H1 (cell line): ENCODE measurements at regions not wholly inside any gene's neighbourhood (a gene's known extent, or its start where the extent isn't known, plus 50 kb on each side); places are given as distances from the start of the nearest gene placed in this dataset.
A peak's percentile ranks its signal among the peaks of the same experiment; 100 is the strongest.

ENCODE experiments used
- CTCF ChIA-PET: fragments of 300-600 bp; sonication (Branson Sonifier 250); formaldehyde crosslinking; loops from one replicate; lab custom pipeline; 2021; ENCODE audit not compliant: partially characterized antibody; lab: Charles Lee
- POLR2A ChIA-PET: fragments of 300-600 bp; sonication (Branson Sonifier 250); formaldehyde crosslinking; loops from one replicate; lab custom pipeline; 2021; ENCODE audit warnings: inconsistent platforms; ENCODE audit not compliant: partially characterized antibody; lab: Charles Lee
- DNase-seq, 2 experiments: peaks; one replicate each; pipeline versions ENCODE4 v3.0.0 to v3.0.0-alpha.2; 2010 to 2022; ENCODE audit warnings: low spot score in 2 of 2, low read depth in 1 of 2, mixed read lengths in 1 of 2
- FAIRE-seq: peaks from 2 replicates; lab custom pipeline; 2011; peaks lifted over from hg19 to GRCh38; lab: Jason Lieb, UNC
- H2AFZ ChIP-seq: 2 replicates; pipeline ENCODE4 v1.8.1; 2012; ENCODE audit warnings: low read length, inconsistent platforms
- H2AK5ac ChIP-seq: 2 replicates; pipeline ENCODE4 v1.6.1; 2013; ENCODE audit warnings: low read depth, low read length
- H2BK120ac ChIP-seq: replicated peaks from 2 replicates; pipeline ENCODE3; 2013; ENCODE audit warnings: low read depth, low read length, inconsistent platforms
- H2BK12ac ChIP-seq: 2 replicates; pipeline ENCODE4 v1.6.1; 2013; ENCODE audit warnings: low read depth, low read length
- H2BK15ac ChIP-seq: 2 replicates; pipeline ENCODE4 v1.6.1; 2013; ENCODE audit warnings: low read length
- H2BK20ac ChIP-seq: 2 replicates; pipeline ENCODE4 v1.6.1; 2013; ENCODE audit warnings: low read length
- H2BK5ac ChIP-seq: 2 replicates; pipeline ENCODE4 v1.6.1; 2013; ENCODE audit warnings: low read depth, low read length
- H3K14ac ChIP-seq: 2 replicates; pipeline ENCODE4 v1.6.1; 2013; ENCODE audit warnings: inconsistent platforms; ENCODE audit not compliant: insufficient read length
- H3K18ac ChIP-seq: 2 replicates; pipeline ENCODE4 v1.6.1; 2013; ENCODE audit warnings: low read length; ENCODE audit errors: extremely low read depth
- H3K23ac ChIP-seq: 2 replicates; pipeline ENCODE4 v1.6.1; 2013; ENCODE audit warnings: inconsistent platforms; ENCODE audit not compliant: insufficient read length
- H3K23me2 ChIP-seq: 2 replicates; pipeline ENCODE4 v1.6.1; 2013; ENCODE audit warnings: low read depth, low read length
- H3K27ac ChIP-seq: 2 replicates; pipeline ENCODE4 v1.6.1; 2011; ENCODE audit warnings: low read depth, low read length, inconsistent platforms
- H3K27me3 ChIP-seq, 4 experiments: replicated peaks in 1 of 4; 1 replicate in 1 of 4; 2 replicates in 3 of 4; pipeline versions ENCODE4 v1.6.1 to v1.8.1; 2011 to 2013; ENCODE audit warnings: low read length in 3 of 4, mild to moderate bottlenecking in 3 of 4, inconsistent platforms in 2 of 4, mixed read lengths in 2 of 4, moderate library complexity in 1 of 4; ENCODE audit not compliant: control insufficient read depth in 3 of 4, insufficient read depth in 3 of 4; ENCODE audit errors: extremely low read depth in 1 of 4
- H3K36me3 ChIP-seq, 4 experiments: 2 replicates each; pipeline versions ENCODE4 v1.6.1 to v1.8.1; 2011 to 2013; ENCODE audit warnings: mild to moderate bottlenecking in 4 of 4, low read length in 3 of 4, moderate library complexity in 2 of 4, control low read depth in 1 of 4, inconsistent platforms in 1 of 4; ENCODE audit not compliant: insufficient read depth in 4 of 4, control insufficient read depth in 2 of 4
- H3K4ac ChIP-seq: replicated peaks from 2 replicates; pipeline ENCODE3; 2013; ENCODE audit warnings: low read length, low read depth, mixed read lengths, inconsistent platforms; ENCODE audit not compliant: insufficient read length
- H3K4me1 ChIP-seq, 4 experiments: replicated peaks in 1 of 4; 1 replicate in 1 of 4; 2 replicates in 3 of 4; pipeline versions ENCODE4 v1.6.1 to v1.8.1; 2011 to 2013; ENCODE audit warnings: low read length in 3 of 4, inconsistent platforms in 2 of 4, mixed read lengths in 1 of 4; ENCODE audit not compliant: insufficient read depth in 4 of 4, control insufficient read depth in 3 of 4
- H3K4me2 ChIP-seq, 2 experiments: 2 replicates each; pipeline versions ENCODE4 v1.6.1 to v1.8.1; 2011 to 2013; ENCODE audit warnings: low read depth in 2 of 2, low read length in 2 of 2, control low read depth in 1 of 2, inconsistent platforms in 1 of 2, mild to moderate bottlenecking in 1 of 2; ENCODE audit not compliant: insufficient read depth in 1 of 2
- H3K4me3 ChIP-seq, 4 experiments: fragments of 200-600, 300-600 bp in 1 of 4; sonication (generic), shearing (Covaris generic), sonication (Bioruptor Twin) in 1 of 4; 2 replicates each; pipeline versions ENCODE4 v1.5.1 to v1.8.1; 2011 to 2016; ENCODE audit warnings: low read length in 4 of 4, low read depth in 3 of 4, control low read depth in 2 of 4, inconsistent platforms in 2 of 4, mild to moderate bottlenecking in 2 of 4, mixed read lengths in 1 of 4, moderate library complexity in 1 of 4; ENCODE audit not compliant: insufficient read depth in 2 of 4; ENCODE audit errors: extremely low read depth in 1 of 4
- H3K56ac ChIP-seq: replicated peaks from 2 replicates; pipeline ENCODE3; 2013; ENCODE audit warnings: low read depth, mild to moderate bottlenecking, mixed read lengths, low read length, inconsistent platforms; ENCODE audit not compliant: insufficient read length
- H3K79me1 ChIP-seq: 2 replicates; pipeline ENCODE4 v1.6.1; 2013; ENCODE audit warnings: low read depth, low read length, control low read depth
- H3K79me2 ChIP-seq, 2 experiments: 2 replicates each; pipeline versions ENCODE4 v1.6.1 to v1.8.1; 2012 to 2013; ENCODE audit warnings: low read length in 2 of 2, mild to moderate bottlenecking in 2 of 2, inconsistent platforms in 1 of 2; ENCODE audit not compliant: insufficient read depth in 2 of 2, control insufficient read depth in 1 of 2
- H3K9ac ChIP-seq, 4 experiments: replicated peaks in 1 of 4; 1 replicate in 1 of 4; 2 replicates in 3 of 4; pipeline versions ENCODE4 v1.6.1 to v1.8.1; 2011 to 2013; ENCODE audit warnings: low read depth in 3 of 4, low read length in 3 of 4, control low read depth in 2 of 4, mild to moderate bottlenecking in 2 of 4, moderate library complexity in 2 of 4, inconsistent platforms in 1 of 4; ENCODE audit errors: extremely low read depth in 1 of 4
- H3K9me3 ChIP-seq, 2 experiments: 2 replicates each; pipeline versions ENCODE4 v1.6.1 to v1.8.1; 2012 to 2013; ENCODE audit warnings: mild to moderate bottlenecking in 2 of 2, moderate library complexity in 2 of 2, control low read depth in 1 of 2, inconsistent platforms in 1 of 2, low read depth in 1 of 2, low read length in 1 of 2, mixed read lengths in 1 of 2; ENCODE audit not compliant: insufficient read depth in 2 of 2
- H4K20me1 ChIP-seq, 2 experiments: replicated peaks in 1 of 2; 2 replicates each; pipeline versions ENCODE3 to v1.8.1; 2011 to 2013; ENCODE audit warnings: inconsistent platforms in 2 of 2, low read length in 2 of 2, mild to moderate bottlenecking in 1 of 2; ENCODE audit not compliant: insufficient read depth in 2 of 2, control insufficient read depth in 1 of 2
- H4K5ac ChIP-seq: 2 replicates; pipeline ENCODE4 v1.6.1; 2013; ENCODE audit warnings: low read length, low read depth, mixed read lengths, inconsistent platforms; ENCODE audit not compliant: insufficient read length
- H4K8ac ChIP-seq: 2 replicates; pipeline ENCODE4 v1.8.0; 2013; ENCODE audit warnings: mild to moderate bottlenecking, moderate library complexity, low read length, inconsistent platforms; ENCODE audit not compliant: insufficient read depth; ENCODE audit errors: extremely low read depth
- H4K91ac ChIP-seq: replicated peaks from 2 replicates; pipeline ENCODE3; 2013; ENCODE audit warnings: low read length, mixed read lengths, inconsistent platforms; ENCODE audit not compliant: insufficient read length
- CTBP2 ChIP-seq: IDR thresholded peaks from 2 replicates; pipeline ENCODE4 v1.7.0; 2011; ENCODE audit warnings: borderline replicate concordance, mild to moderate bottlenecking, moderate library complexity, mixed read lengths, low read length; ENCODE audit not compliant: insufficient read depth, insufficient read length
- PHF8 ChIP-seq: fragments of 200-600 bp; sonication (generic); conservative IDR thresholded peaks from 2 replicates; pipeline ENCODE4 v1.7.1; 2012; ENCODE audit warnings: low read depth, mild to moderate bottlenecking, inconsistent platforms, low read length, moderate library complexity
- RXRA ChIP-seq: IDR thresholded peaks from 2 replicates; pipeline ENCODE4 v1.6.1; 2011; ENCODE audit warnings: low read depth, mild to moderate bottlenecking, low read length, moderate library complexity; ENCODE audit not compliant: insufficient read depth
- SIRT6 ChIP-seq: IDR thresholded peaks from one replicate; pipeline ENCODE4 v1.7.1; 2012; ENCODE audit warnings: low read length, inconsistent platforms
- WGBS, 2 experiments: shearing (Covaris generic) in 1 of 2; methylation state at CpG; one replicate each; pipeline versions ENCODE4 v1.1.6 to v1.1.7; 2013 to 2015; ENCODE audit warnings: low lambda C conversion rate in 2 of 2, mixed read lengths in 2 of 2, inconsistent platforms in 1 of 2, low coverage in 1 of 2, missing lambda C conversion rate in 1 of 2; ENCODE audit not compliant: insufficient replicate concordance in 2 of 2, insufficient coverage in 1 of 2, insufficient read length in 1 of 2; ENCODE audit errors: extremely low coverage in 1 of 2, missing lambda C conversion rate in 1 of 2; 5-methylcytosine and 5-hydroxymethylcytosine counted together

DNA sequence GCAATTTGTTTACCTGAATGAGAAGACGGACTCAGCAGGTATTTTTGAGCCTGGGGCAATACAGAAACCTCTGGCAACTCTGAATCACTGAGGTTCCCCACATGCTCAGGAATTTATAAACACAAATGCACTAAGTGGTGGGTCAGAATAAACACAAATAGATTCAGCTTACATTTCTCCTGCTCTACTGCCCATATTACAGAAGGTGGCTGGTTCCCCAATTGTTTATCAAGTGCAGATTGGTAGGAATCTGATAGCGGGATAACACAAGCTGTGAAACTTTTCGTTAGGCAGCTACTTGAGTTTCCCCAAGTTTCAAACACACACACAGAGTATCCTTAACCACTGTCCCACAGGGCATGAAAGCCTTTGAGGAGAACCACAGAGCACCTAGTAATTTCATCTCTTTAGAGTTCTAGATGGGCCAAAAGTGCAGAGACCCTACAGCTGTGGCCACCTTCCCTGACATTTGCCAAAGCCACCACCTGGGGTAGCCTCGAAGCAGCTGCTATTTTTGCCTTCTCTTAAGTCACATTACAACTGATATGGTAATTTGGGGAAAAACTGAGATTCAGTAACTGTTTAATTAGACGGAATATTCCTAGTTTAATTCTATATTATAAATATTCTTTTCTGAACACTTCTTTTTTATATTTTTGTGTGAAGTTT is 204.2 kb upstream of the PTCHD4 start:
- 88% methylated on average over 5 of the region's 5 CpGs; no CpG with 5 or more reads in 1 of the 2 experiments for WGBS, 2 experiments
- DNase-seq, result no peak
- H3K9ac ChIP-seq, result no peak overlapping the region
- no peak overlapping the region for H3K4me2 ChIP-seq
- no peak overlapping the region for H3K4me3 ChIP-seq
- H2BK120ac ChIP-seq, result no peak overlapping the region
- no peak overlapping the region for H3K18ac ChIP-seq
- no peak overlapping the region for H2BK20ac ChIP-seq
- H3K79me2 ChIP-seq, result no peaks in the 10 kb centered on the region
- ChIA-PET POLR2A (interaction anchor here (1.0 kb wide), 1 partner anchor 14 kb away, joined by 3 read pairs; no protein-coding TSS in a partner anchor), CTCF (interaction anchor here (1.2 kb wide), 1 partner anchor 78 kb away, joined by 3 read pairs; no protein-coding TSS in a partner anchor)
- H3K14ac ChIP-seq, result no peak overlapping the region
- H3K23me2 ChIP-seq, result peaks cover 2% of the 10 kb centered on the region; the same call in 1 of the 2 replicates
- H3K27ac ChIP-seq, result no peak overlapping the region
- 0 out of 2 replicates have a peak overlapping the region, but pooled peaks have one; percentile 31 for H2AFZ ChIP-seq
- no peaks in the 10 kb centered on the region; a peak in 1 of 7 replicates for H3K4me1 ChIP-seq
- H3K36me3 ChIP-seq, result no peaks in the 10 kb centered on the region
- H2BK5ac ChIP-seq, result no peak overlapping the region
- no peaks in the 10 kb centered on the region for H3K79me1 ChIP-seq
- no peak overlapping the region for H4K5ac ChIP-seq
- no peak overlapping the region for H2BK12ac ChIP-seq
- peak; percentile 39 for FAIRE-seq
- no peak overlapping the region for H4K91ac ChIP-seq
- H3K9me3 ChIP-seq, result no peaks in the 10 kb centered on the region
- no peak overlapping the region for H3K56ac ChIP-seq
- no peak overlapping the region for H2BK15ac ChIP-seq
- H4K20me1 ChIP-seq, result no peaks in the 10 kb centered on the region
- no peak overlapping the region for H3K23ac ChIP-seq
- H2AK5ac ChIP-seq, result no peak overlapping the region
- H3K4ac ChIP-seq, result no peak overlapping the region
- H3K27me3 ChIP-seq, result no peaks in the 10 kb centered on the region
- H4K8ac ChIP-seq, result no peak overlapping the region
- no peak for TF ChIP-seq RXRA
- no peak for TF ChIP-seq CTBP2
- no peak for TF ChIP-seq SIRT6
- no peak for TF ChIP-seq PHF8
